SK-N-SH (cell line): ENCODE measurements at regions not wholly inside any gene's neighbourhood (a gene's known extent, or its start where the extent isn't known, plus 50 kb on each side); places are given as distances from the start of the nearest gene placed in this dataset.

Source experiments
- CTCF ChIA-PET: fragments of 300-600, 350-600 bp; formaldehyde crosslinking; extraction: SDS; loops from one replicate; lab custom pipeline; 2021; lab: Yijun Ruan, JAX
- POLR2A ChIA-PET: fragments of 350-600 bp; sonication (Branson Sonifier 250); formaldehyde crosslinking; extraction: SDS; loops from one replicate; lab custom pipeline; 2020; ENCODE audit warnings: antibody characterized with exemption, inconsistent platforms; lab: Yijun Ruan, JAX
- DNase-seq: peaks from one replicate; pipeline ENCODE4 v3.0.0; 2012
- H2AFZ ChIP-seq: fragments of 200-600 bp; sonication (generic); 2 replicates; pipeline ENCODE4 v1.8.1; 2016; ENCODE audit warnings: antibody characterized with exemption, mild to moderate bottlenecking, low read depth
- H3F3A ChIP-seq: fragments of 200-600 bp; sonication (generic); replicated peaks from 2 replicates; pipeline ENCODE3; 2016; ENCODE audit warnings: antibody characterized with exemption, mild to moderate bottlenecking; ENCODE audit not compliant: insufficient read depth
- H3K27ac ChIP-seq, 2 experiments: fragments of 200-500 bp in 1 of 2; fragments of 200-600 bp in 1 of 2; sonication (Bioruptor generic) in 1 of 2; sonication (generic), shearing (Covaris generic) in 1 of 2; 2 replicates each; pipeline versions ENCODE4 v1.5.1 to v1.6.1; 2014 to 2016; ENCODE audit warnings: low read depth in 2 of 2, inconsistent platforms in 1 of 2, low read length in 1 of 2, mild to moderate bottlenecking in 1 of 2, mixed read lengths in 1 of 2
- H3K27me3 ChIP-seq: fragments of 200-600 bp; sonication (generic), shearing (Covaris generic); 2 replicates; pipeline ENCODE4 v1.6.1; 2016; ENCODE audit warnings: mixed run types; ENCODE audit not compliant: insufficient read depth
- H3K36me3 ChIP-seq, 2 experiments: fragments of 200-500 bp in 1 of 2; fragments of 200-600 bp in 1 of 2; sonication (Bioruptor generic) in 1 of 2; sonication (generic) in 1 of 2; replicated peaks in 1 of 2; 2 replicates each; pipeline versions ENCODE3 to v1.5.1; 2014 to 2016; ENCODE audit warnings: low read length in 1 of 2, mild to moderate bottlenecking in 1 of 2; ENCODE audit not compliant: insufficient read depth in 2 of 2, control insufficient read depth in 1 of 2
- H3K4me1 ChIP-seq, 2 experiments: fragments of 200-500 bp in 1 of 2; fragments of 200-600 bp in 1 of 2; sonication (Bioruptor generic) in 1 of 2; sonication (generic), shearing (Covaris generic) in 1 of 2; 2 replicates each; pipeline versions ENCODE4 v1.5.1 to v1.6.1; 2014 to 2016; ENCODE audit warnings: low read depth in 1 of 2, low read length in 1 of 2, mixed run types in 1 of 2; ENCODE audit not compliant: insufficient read depth in 2 of 2, control insufficient read depth in 1 of 2
- H3K4me2 ChIP-seq: fragments of 200-600 bp; sonication (generic), shearing (Covaris generic); 2 replicates; pipeline ENCODE4 v1.6.1; 2017; ENCODE audit warnings: mixed run types
- H3K4me3 ChIP-seq, 2 experiments: fragments of 200-500 bp in 1 of 2; fragments of 200-600 bp in 1 of 2; sonication (Bioruptor generic) in 1 of 2; sonication (generic), shearing (Covaris generic) in 1 of 2; 2 replicates each; pipeline versions ENCODE4 v1.5.1 to v1.8.1; 2014 to 2016; ENCODE audit warnings: low read depth in 2 of 2, inconsistent platforms in 1 of 2, low read length in 1 of 2, mild to moderate bottlenecking in 1 of 2, mixed read lengths in 1 of 2, moderate library complexity in 1 of 2
- H3K79me2 ChIP-seq: fragments of 200-600 bp; sonication (generic); 2 replicates; pipeline ENCODE4 v1.8.1; 2017; ENCODE audit warnings: mild to moderate bottlenecking; ENCODE audit not compliant: insufficient read depth
- H3K9ac ChIP-seq: fragments of 200-600 bp; sonication (generic); 2 replicates; pipeline ENCODE4 v1.6.1; 2017; ENCODE audit warnings: mixed run types
- H3K9me2 ChIP-seq: fragments of 200-600 bp; sonication (generic); 2 replicates; pipeline ENCODE4 v1.6.1; 2017; ENCODE audit warnings: mixed run types
- H3K9me3 ChIP-seq: fragments of 200-600 bp; sonication (generic); 2 replicates; pipeline ENCODE4 v1.6.1; 2017; ENCODE audit warnings: mixed run types, mild to moderate bottlenecking, moderate library complexity
- H4K20me1 ChIP-seq: fragments of 200-600 bp; sonication (generic); 2 replicates; pipeline ENCODE4 v1.6.1; 2017; ENCODE audit warnings: mild to moderate bottlenecking, mixed run types; ENCODE audit not compliant: insufficient read depth
- CHD2 ChIP-seq: fragments of 150-350 bp; IDR thresholded peaks from 2 replicates; pipeline ENCODE4 v1.6.1; 2018; ENCODE audit warnings: low read length; ENCODE audit not compliant: partially characterized antibody
- EP300 ChIP-seq, 2 experiments: IDR thresholded peaks; 2 replicates each; pipeline versions ENCODE4 v1.4.0 to v1.6.1; 2012; ENCODE audit warnings: borderline replicate concordance in 1 of 2, low read depth in 1 of 2, low read length in 1 of 2
- FOSL2 ChIP-seq: IDR thresholded peaks from 2 replicates; pipeline ENCODE4 v1.4.0; 2012; ENCODE audit warnings: low read depth, mild to moderate bottlenecking, moderate library complexity, borderline replicate concordance
- GABPA ChIP-seq: IDR thresholded peaks from 2 replicates; pipeline ENCODE4 v1.4.0; 2012; ENCODE audit warnings: low read depth, mild to moderate bottlenecking
- GATA2 ChIP-seq: sonication (generic); formaldehyde crosslinking; IDR thresholded peaks from 2 replicates; pipeline ENCODE4 v1.5.0; 2020; ENCODE audit warnings: mild to moderate bottlenecking, missing genetic modification reagents
- JUND ChIP-seq: IDR thresholded peaks from 2 replicates; pipeline ENCODE4 v1.4.0; 2012
- MEF2A ChIP-seq: IDR thresholded peaks from 2 replicates; pipeline ENCODE4 v1.4.0; 2012; ENCODE audit warnings: low read depth, borderline replicate concordance
- MXI1 ChIP-seq: IDR thresholded peaks from 2 replicates; pipeline ENCODE4 v1.6.1; 2012; ENCODE audit warnings: mild to moderate bottlenecking, low read depth, low read length, improper control_type of control experiment
- POLR2AphosphoS5 ChIP-seq: IDR thresholded peaks from 2 replicates; pipeline ENCODE4 v1.6.1; 2012; ENCODE audit warnings: low read depth, low read length
- RAD21 ChIP-seq: IDR thresholded peaks from 2 replicates; pipeline ENCODE4 v1.6.1; 2012; ENCODE audit warnings: mild to moderate bottlenecking, low read length
- RCOR1 ChIP-seq: fragments of 150-350 bp; IDR thresholded peaks from 2 replicates; pipeline ENCODE4 v1.6.1; 2017; ENCODE audit warnings: antibody characterized with exemption, low read length
- RFX5 ChIP-seq: IDR thresholded peaks from 2 replicates; pipeline ENCODE4 v1.6.1; 2012; ENCODE audit warnings: mild to moderate bottlenecking, improper control_type of control experiment, low read length
- SIN3A ChIP-seq: IDR thresholded peaks from 2 replicates; pipeline ENCODE4 v1.6.1; 2012; ENCODE audit warnings: low read depth, mild to moderate bottlenecking, low read length, moderate library complexity, borderline replicate concordance
- SMC3 ChIP-seq: IDR thresholded peaks from 2 replicates; pipeline ENCODE4 v1.6.1; 2012; ENCODE audit warnings: low read depth, low read length, improper control_type of control experiment
- YY1 ChIP-seq: IDR thresholded peaks from 2 replicates; pipeline ENCODE4 v1.4.0; 2012; ENCODE audit warnings: low read depth, mild to moderate bottlenecking
- WGBS: methylation state at CpG from one replicate; pipeline ENCODE4 v1.1.6; 2017; ENCODE audit warnings: low lambda C conversion rate; 5-methylcytosine and 5-hydroxymethylcytosine counted together
- TF ChIP-seq, protein P1 (sequence below): IDR thresholded peaks from 2 replicates; pipeline ENCODE4 v1.4.0; 2012; ENCODE audit warnings: low read depth, borderline replicate concordance
- TF ChIP-seq, protein P2 (sequence below): IDR thresholded peaks from 2 replicates; pipeline ENCODE4 v1.4.0; 2012; ENCODE audit warnings: low read depth
- TF ChIP-seq, protein P3 (sequence below): IDR thresholded peaks from 2 replicates; pipeline ENCODE4; 2012
- TF ChIP-seq, protein P4 (sequence below): fragments of 200-600 bp; sonication (generic); IDR thresholded peaks from 2 replicates; pipeline ENCODE4 v1.6.1; 2017; ENCODE audit warnings: antibody characterized with exemption, mild to moderate bottlenecking, moderate library complexity

DNA sequence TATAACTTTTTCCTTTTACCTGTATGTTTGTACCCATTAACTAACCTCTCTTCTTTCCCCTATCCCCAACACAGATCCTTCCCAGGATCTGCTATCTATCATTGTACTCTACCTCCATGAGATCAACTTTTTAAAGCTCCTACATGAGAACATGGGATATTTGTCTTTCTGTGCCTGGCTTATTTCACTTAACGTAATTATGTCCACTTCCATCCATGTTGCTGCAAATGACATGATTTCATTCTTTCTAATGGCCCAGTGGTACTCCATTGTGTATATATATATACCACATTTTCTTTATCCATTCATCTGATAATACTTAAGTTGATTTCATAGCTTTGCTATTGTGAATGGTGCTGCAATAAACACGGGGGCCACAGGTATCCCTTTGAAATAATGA, 135.9 kb upstream of the THUMPD2 start:
- no peaks in the 10 kb centered on the region for H3K9me2 ChIP-seq
- no peaks in the 10 kb centered on the region for H3K79me2 ChIP-seq
- no peaks in the 10 kb centered on the region for H3F3A ChIP-seq
- H3K4me3 ChIP-seq = no peak overlapping the region
- H3K9me3 ChIP-seq = no peaks in the 10 kb centered on the region
- POLR2A ChIA-PET = no interaction called here
- WGBS = 61% methylated on average over 2 of the region's 2 CpGs
- TF ChIP-seq JUND (no peak), GATA2 (peak; percentile 19; the same call in 1 of the 2 replicates), SIN3A (no peak), EP300 (IDR thresholded peaks at IDR 0.05; ENCODE audit: borderline replicate concordance in 1 of 2, low read depth in 1 of 2, low read length in 1 of 2) (peak in 1 of 2 experiments; percentile 43; a peak in 1 of 4 replicates), MXI1 (no peak)
- H3K27me3 ChIP-seq = no peaks in the 10 kb centered on the region
- DNase-seq = no peak
- no peak overlapping the region for H3K27ac ChIP-seq
- no peaks in the 10 kb centered on the region; a peak in 2 of 4 replicates for H3K4me1 ChIP-seq
- CTCF ChIA-PET = interaction anchor here (0.6 to 6.1 kb wide), 15 partner anchors 9 to 1867 kb away, joined by 3 to 82 read pairs (median 5); no protein-coding TSS in a partner anchor
- H3K36me3 ChIP-seq = no peaks in the 10 kb centered on the region
- H3K9ac ChIP-seq = no peak overlapping the region
- H4K20me1 ChIP-seq = no peaks in the 10 kb centered on the region
- no peak overlapping the region for H3K4me2 ChIP-seq
- H2AFZ ChIP-seq = no peak overlapping the region

DNA sequence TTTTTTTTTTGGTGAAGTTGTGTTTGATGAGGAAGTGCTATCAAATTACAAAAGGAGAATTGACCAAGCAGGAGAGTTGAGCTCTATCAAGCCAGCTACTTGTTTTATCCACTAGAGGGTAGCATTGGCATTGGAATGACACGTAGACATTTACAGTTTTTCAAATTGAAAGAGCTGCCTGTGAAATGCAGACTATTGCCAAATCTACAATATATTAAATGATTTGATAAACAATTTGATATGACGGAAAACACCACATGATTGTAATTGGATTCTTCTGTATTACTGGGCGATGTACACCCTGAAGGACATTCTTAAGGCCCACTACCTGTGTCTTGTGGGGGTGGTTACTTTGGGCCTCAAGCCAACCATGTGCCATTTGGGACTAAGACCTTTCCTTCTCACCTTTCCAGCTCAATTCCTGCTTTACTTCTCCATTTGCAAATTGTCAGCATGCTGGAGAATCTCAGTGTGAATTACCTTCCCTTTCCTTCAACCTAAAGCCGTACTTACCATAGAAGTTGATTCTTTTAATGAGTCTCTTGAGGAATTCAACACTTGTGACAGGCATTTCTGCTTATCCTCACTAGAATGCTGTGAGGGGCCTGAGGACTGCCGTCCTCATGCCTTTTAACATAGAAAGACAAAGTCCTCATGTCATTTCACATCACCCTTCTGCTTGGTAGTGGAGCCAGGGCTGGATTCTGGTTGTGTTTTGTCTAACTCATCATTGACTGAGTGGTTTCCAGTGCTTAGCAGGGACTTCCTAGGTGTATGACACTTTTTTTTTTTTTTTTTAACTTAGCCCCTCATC, 134.8 kb upstream of the THUMPD2 start:
- H3K4me1 ChIP-seq = no peaks in the 10 kb centered on the region; a peak in 2 of 4 replicates
- no peaks in the 10 kb centered on the region for H3K27me3 ChIP-seq
- no peak overlapping the region for H2AFZ ChIP-seq
- H3K4me2 ChIP-seq = no peak overlapping the region
- H3K36me3 ChIP-seq = no peaks in the 10 kb centered on the region
- POLR2A ChIA-PET = interaction anchor here (0.6 to 1.0 kb wide), 2 partner anchors 198 to 1785 kb away, joined by 3 read pairs; no protein-coding TSS in a partner anchor
- WGBS = 33% methylated on average over 5 of the region's 5 CpGs
- no peaks in the 10 kb centered on the region for H3F3A ChIP-seq
- no peaks in the 10 kb centered on the region for H3K79me2 ChIP-seq
- H3K9me3 ChIP-seq = no peaks in the 10 kb centered on the region
- peak; percentile 57 for DNase-seq
- CTCF ChIA-PET = interaction anchor here (0.6 to 6.1 kb wide), 94 partner anchors 9 to 1935 kb away, joined by 3 to 82 read pairs (median 4); no protein-coding TSS in a partner anchor
- no peaks in the 10 kb centered on the region for H3K9me2 ChIP-seq
- no peak overlapping the region; a peak in 1 of 4 replicates for H3K4me3 ChIP-seq
- no peak overlapping the region for H3K27ac ChIP-seq
- H3K9ac ChIP-seq = no peak overlapping the region
- H4K20me1 ChIP-seq = no peaks in the 10 kb centered on the region
- TF ChIP-seq YY1 (no peak), CHD2 (peak; percentile 19), RCOR1 (0 out of 2 replicates have a peak, but pooled peaks have one; percentile 26), SMC3 (peak; percentile 95), EP300 (IDR thresholded peaks at IDR 0.05; ENCODE audit: borderline replicate concordance in 1 of 2, low read depth in 1 of 2, low read length in 1 of 2) (peak in 1 of 2 experiments; percentile 38; a peak in 1 of 4 replicates), RFX5 (peak; percentile 63), FOSL2 (no peak), POLR2AphosphoS5 (no peak), GABPA (no peak), RAD21 (peak; percentile 100), MEF2A (no peak), SIN3A (no peak)
- TF ChIP-seq, protein P1, sequence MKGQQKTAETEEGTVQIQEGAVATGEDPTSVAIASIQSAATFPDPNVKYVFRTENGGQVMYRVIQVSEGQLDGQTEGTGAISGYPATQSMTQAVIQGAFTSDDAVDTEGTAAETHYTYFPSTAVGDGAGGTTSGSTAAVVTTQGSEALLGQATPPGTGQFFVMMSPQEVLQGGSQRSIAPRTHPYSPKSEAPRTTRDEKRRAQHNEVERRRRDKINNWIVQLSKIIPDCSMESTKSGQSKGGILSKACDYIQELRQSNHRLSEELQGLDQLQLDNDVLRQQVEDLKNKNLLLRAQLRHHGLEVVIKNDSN = no peak
- TF ChIP-seq, protein P2, sequence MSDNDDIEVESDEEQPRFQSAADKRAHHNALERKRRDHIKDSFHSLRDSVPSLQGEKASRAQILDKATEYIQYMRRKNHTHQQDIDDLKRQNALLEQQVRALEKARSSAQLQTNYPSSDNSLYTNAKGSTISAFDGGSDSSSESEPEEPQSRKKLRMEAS = no peak
- TF ChIP-seq, protein P3, sequence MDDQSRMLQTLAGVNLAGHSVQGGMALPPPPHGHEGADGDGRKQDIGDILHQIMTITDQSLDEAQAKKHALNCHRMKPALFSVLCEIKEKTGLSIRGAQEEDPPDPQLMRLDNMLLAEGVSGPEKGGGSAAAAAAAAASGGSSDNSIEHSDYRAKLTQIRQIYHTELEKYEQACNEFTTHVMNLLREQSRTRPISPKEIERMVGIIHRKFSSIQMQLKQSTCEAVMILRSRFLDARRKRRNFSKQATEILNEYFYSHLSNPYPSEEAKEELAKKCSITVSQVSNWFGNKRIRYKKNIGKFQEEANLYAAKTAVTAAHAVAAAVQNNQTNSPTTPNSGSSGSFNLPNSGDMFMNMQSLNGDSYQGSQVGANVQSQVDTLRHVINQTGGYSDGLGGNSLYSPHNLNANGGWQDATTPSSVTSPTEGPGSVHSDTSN = no peak
- TF ChIP-seq, protein P4, sequence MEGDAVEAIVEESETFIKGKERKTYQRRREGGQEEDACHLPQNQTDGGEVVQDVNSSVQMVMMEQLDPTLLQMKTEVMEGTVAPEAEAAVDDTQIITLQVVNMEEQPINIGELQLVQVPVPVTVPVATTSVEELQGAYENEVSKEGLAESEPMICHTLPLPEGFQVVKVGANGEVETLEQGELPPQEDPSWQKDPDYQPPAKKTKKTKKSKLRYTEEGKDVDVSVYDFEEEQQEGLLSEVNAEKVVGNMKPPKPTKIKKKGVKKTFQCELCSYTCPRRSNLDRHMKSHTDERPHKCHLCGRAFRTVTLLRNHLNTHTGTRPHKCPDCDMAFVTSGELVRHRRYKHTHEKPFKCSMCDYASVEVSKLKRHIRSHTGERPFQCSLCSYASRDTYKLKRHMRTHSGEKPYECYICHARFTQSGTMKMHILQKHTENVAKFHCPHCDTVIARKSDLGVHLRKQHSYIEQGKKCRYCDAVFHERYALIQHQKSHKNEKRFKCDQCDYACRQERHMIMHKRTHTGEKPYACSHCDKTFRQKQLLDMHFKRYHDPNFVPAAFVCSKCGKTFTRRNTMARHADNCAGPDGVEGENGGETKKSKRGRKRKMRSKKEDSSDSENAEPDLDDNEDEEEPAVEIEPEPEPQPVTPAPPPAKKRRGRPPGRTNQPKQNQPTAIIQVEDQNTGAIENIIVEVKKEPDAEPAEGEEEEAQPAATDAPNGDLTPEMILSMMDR = peak; percentile 98
